Tibial nerve (tissue), 4 donors: ENCODE measurements at regions not wholly inside any gene's neighbourhood (a gene's known extent, or its start where the extent isn't known, plus 50 kb on each side); places are given as distances from the start of the nearest gene placed in this dataset.
"Not testable (repeated sequence)": the region's sequence is repeated elsewhere in the genome, so short reads cannot be mapped to it uniquely, and the experiment has no call there.

Experiments
- DNase-seq, 2 donors: peaks; one replicate each; pipeline ENCODE4 v3.0.0-alpha.2; 2019; ENCODE audit warnings: low spot score in 2 of 2
- H3K27ac ChIP-seq, 4 donors: fragments of 200-600 bp; sonication (generic) in 3 of 4; one replicate each; pipeline ENCODE4 v1.5.1; 2017 to 2019; ENCODE audit warnings: mild to moderate bottlenecking in 1 of 4
- H3K27me3 ChIP-seq, 2 donors: fragments of 200-600 bp; sonication (generic) in 1 of 2; one replicate each; pipeline versions ENCODE4 v1.5.1 to v1.6.0; 2017 to 2019
- H3K36me3 ChIP-seq, 3 donors: fragments of 200-600 bp; sonication (generic); one replicate each; pipeline ENCODE4 v1.5.1; 2018 to 2019
- H3K4me1 ChIP-seq, 4 donors: fragments of 200-600 bp; sonication (generic) in 3 of 4; one replicate each; pipeline ENCODE4 v1.5.1; 2017 to 2019
- H3K4me3 ChIP-seq, 4 donors: fragments of 200-600 bp; sonication (generic) in 3 of 4; one replicate each; pipeline ENCODE4 v1.5.1; 2017 to 2019; ENCODE audit warnings: mild to moderate bottlenecking in 1 of 4, moderate library complexity in 1 of 4
- H3K9me3 ChIP-seq, 4 donors: fragments of 200-600 bp; sonication (generic) in 3 of 4; one replicate each; pipeline ENCODE4 v1.5.1; 2017 to 2019
- CTCF ChIP-seq, 5 experiments: fragments of 200-600 bp in 3 of 5; fragments of 450-650 bp in 2 of 5; sonication (generic) in 3 of 5; IDR thresholded peaks; one replicate each; pipeline ENCODE4 v1.5.1; 2016 to 2019; ENCODE audit warnings: antibody characterized with exemption in 5 of 5, mild to moderate bottlenecking in 3 of 5, moderate library complexity in 2 of 5
- EP300 ChIP-seq, 2 donors: sonication (generic); formaldehyde crosslinking; IDR thresholded peaks; one replicate each; pipeline ENCODE4 v1.6.1; 2017; ENCODE audit warnings: antibody characterized with exemption in 2 of 2, mild to moderate bottlenecking in 1 of 2
- POLR2A ChIP-seq, 2 donors: fragments of 450-650 bp; IDR thresholded peaks; one replicate each; pipeline ENCODE4 v1.6.1; 2017; ENCODE audit warnings: antibody characterized with exemption in 2 of 2, mild to moderate bottlenecking in 2 of 2, moderate library complexity in 2 of 2
- WGBS, 2 donors: methylation state at CpG; one replicate each; pipeline ENCODE4 v1.1.5; 2018; 5-methylcytosine and 5-hydroxymethylcytosine counted together

- no peak for TF ChIP-seq CTCF (IDR thresholded peaks at IDR 0.05)
- TF ChIP-seq POLR2A (IDR thresholded peaks at IDR 0.05), result no peak
- TF ChIP-seq EP300 (IDR thresholded peaks at IDR 0.05), result no peak
- Histone ChIP-seq H3K9me3 (no peaks in the 10 kb centered on the region), H3K36me3 (no peaks in the 10 kb centered on the region), H3K4me1 (no peaks in the 10 kb centered on the region), H3K4me3 (no peak overlapping the region), H3K27ac (no peak overlapping the region), H3K27me3 (no peaks in the 10 kb centered on the region)
- no peak for DNase-seq
- 94 to 96% methylated on average over 4 of the region's 4 CpGs for WGBS, 2 donors
Observed at GRCh38 chr2:38454081-38454480, 77.0 kb upstream of the ATL2 start.

- not testable (repeated sequence) for H3K27me3 ChIP-seq, H3K36me3 ChIP-seq, H3K4me1 ChIP-seq, H3K9me3 ChIP-seq, H3K4me3 ChIP-seq, H3K27ac ChIP-seq, DNase-seq
- WGBS, 2 donors, result 83 to 87% methylated on average over 5 of the region's 5 CpGs
Observed at GRCh38 chr2:38451778-38452177, 74.7 kb upstream of the ATL2 start.

GRCh38 chr2:38450509-38450908, 73.4 kb upstream of the ATL2 start:
- TF ChIP-seq CTCF (IDR thresholded peaks at IDR 0.05) (no peak), POLR2A (IDR thresholded peaks at IDR 0.05) (no peak), EP300 (IDR thresholded peaks at IDR 0.05) (no peak)
- Histone ChIP-seq H3K27me3 (no peaks in the 10 kb centered on the region), H3K36me3 (no peaks in the 10 kb centered on the region), H3K4me3 (no peak overlapping the region), H3K27ac (no peak overlapping the region), H3K9me3 (no peaks in the 10 kb centered on the region), H3K4me1 (no peaks in the 10 kb centered on the region)
- WGBS, 2 donors, result 83 to 87% methylated on average over 2 of the region's 2 CpGs
- DNase-seq, result no peak

GRCh38 chr2:38448692-38449410, 71.8 kb upstream of the ATL2 start:
- Histone ChIP-seq H3K27ac (no peak overlapping the region), H3K27me3 (no peaks in the 10 kb centered on the region), H3K4me3 (no peak overlapping the region), H3K36me3 (no peaks in the 10 kb centered on the region), H3K4me1 (no peaks in the 10 kb centered on the region), H3K9me3 (no peaks in the 10 kb centered on the region)
- no peak for DNase-seq
- WGBS, 2 donors, result 87 to 88% methylated on average over 6 of the region's 6 CpGs
- TF ChIP-seq CTCF (IDR thresholded peaks at IDR 0.05) (no peak), EP300 (IDR thresholded peaks at IDR 0.05) (no peak), POLR2A (IDR thresholded peaks at IDR 0.05) (no peak)

- 79 to 87% methylated on average over 7 of the region's 7 CpGs for WGBS, 2 donors
- no peaks in the 10 kb centered on the region for H3K27me3 ChIP-seq
- no peaks in the 10 kb centered on the region for H3K9me3 ChIP-seq
- no peak for DNase-seq
- H3K36me3 ChIP-seq, result no peaks in the 10 kb centered on the region
- H3K4me1 ChIP-seq, result peaks cover 0 to 14% (median 0%) of the 10 kb centered on the region in 4 donors
- no peak overlapping the region for H3K4me3 ChIP-seq
- TF ChIP-seq CTCF (IDR thresholded peaks at IDR 0.05) (no peak), POLR2A (IDR thresholded peaks at IDR 0.05) (no peak), EP300 (IDR thresholded peaks at IDR 0.05) (no peak)
- H3K27ac ChIP-seq, result no peak overlapping the region
Observed at GRCh38 chr2:38446906-38447561, 70.0 kb upstream of the ATL2 start.
